Upper lobe of left lung (tissue), 6 donors: ENCODE measurements at regions not wholly inside any gene's neighbourhood (a gene's known extent, or its start where the extent isn't known, plus 50 kb on each side); places are given as distances from the start of the nearest gene placed in this dataset.

ENCODE experiments used
- ATAC-seq, 2 donors: fragments of 200-7000 bp; cut with Tn5 transposase; one replicate each; pipeline ENCODE4 v1.9.1; 2022; ENCODE audit warnings: mild to moderate bottlenecking in 2 of 2, moderate library complexity in 2 of 2; ENCODE audit not compliant: low FRiP score in 2 of 2
- DNase-seq, 2 donors: peaks; one replicate each; pipeline ENCODE4 v3.0.0-alpha.2; 2019 to 2020
- H3K27ac ChIP-seq, 4 donors: fragments of 200-600 bp; sonication (generic); one replicate each; pipeline ENCODE4 v1.5.1; 2016 to 2019
- H3K27me3 ChIP-seq, 4 donors: fragments of 200-600 bp; sonication (generic); one replicate each; pipeline ENCODE4 v1.5.1; 2017 to 2019
- H3K36me3 ChIP-seq, 4 donors: fragments of 200-600 bp; sonication (generic); one replicate each; pipeline ENCODE4 v1.5.1; 2016 to 2019
- H3K4me1 ChIP-seq, 4 donors: fragments of 200-600 bp; sonication (generic); one replicate each; pipeline ENCODE4 v1.5.1; 2018 to 2019
- H3K4me3 ChIP-seq, 4 donors: fragments of 200-600 bp; sonication (generic); one replicate each; pipeline ENCODE4 v1.5.1; 2017 to 2019; ENCODE audit warnings: mild to moderate bottlenecking in 2 of 4, moderate library complexity in 1 of 4
- H3K9me3 ChIP-seq, 4 donors: fragments of 200-600 bp; sonication (generic); one replicate each; pipeline ENCODE4 v1.5.1; 2018 to 2019
- CTCF ChIP-seq, 6 experiments: fragments of 450-650 bp in 4 of 6; fragments of 200-600 bp in 2 of 6; sonication (generic) in 2 of 6; IDR thresholded peaks; one replicate each; pipeline ENCODE4 v1.5.1; 2016 to 2019; ENCODE audit warnings: antibody characterized with exemption in 6 of 6
- EP300 ChIP-seq, 4 donors: sonication (generic); formaldehyde crosslinking; IDR thresholded peaks; one replicate each; pipeline ENCODE4 v1.5.1; 2017; ENCODE audit warnings: antibody characterized with exemption in 4 of 4, control low read depth in 2 of 4
- POLR2A ChIP-seq, 4 donors: fragments of 450-650 bp; IDR thresholded peaks; one replicate each; pipeline ENCODE4 v1.5.1; 2016 to 2017; ENCODE audit warnings: antibody characterized with exemption in 4 of 4, mild to moderate bottlenecking in 2 of 4
- POLR2AphosphoS5 ChIP-seq, 2 donors: sonication (generic); formaldehyde crosslinking; IDR thresholded peaks; one replicate each; pipeline ENCODE4 v1.5.1; 2017; ENCODE audit warnings: antibody characterized with exemption in 2 of 2
- WGBS, 2 donors: methylation state at CpG; one replicate each; pipeline ENCODE4 v1.1.5; 2017 to 2018; 5-methylcytosine and 5-hydroxymethylcytosine counted together
- small RNA-seq, 4 donors: library from RNA; depleted of rRNA; stranded (forward); fragments of <200 nt; gene quantifications; one replicate each; pipeline ENCODE3, GENCODE V24; 2016
- donor health status: DM: no; HTN: no; CAD: no; lungs with moderate emphysema.
- donor health status: DM: no; HTN: yes; CAD: no; lungs with severe emphysema.

GRCh38 chr2:238793306-238793705, 54.6 kb upstream of the TWIST2 start:
- ATAC-seq: no peak
- WGBS, 2 donors: 80 to 84% methylated on average over 5 of the region's 5 CpGs

GRCh38 chr2:238793801-238794449, 54.0 kb upstream of the TWIST2 start:
- DNase-seq: no peak
- TF ChIP-seq POLR2A (IDR thresholded peaks at IDR 0.05) (no peak), CTCF (IDR thresholded peaks at IDR 0.05) (no peak), POLR2AphosphoS5 (IDR thresholded peaks at IDR 0.05) (no peak), EP300 (IDR thresholded peaks at IDR 0.05) (no peak)
- no peaks in the 10 kb centered on the region for H3K9me3 ChIP-seq
- H3K27ac ChIP-seq: no peak overlapping the region
- no peak for ATAC-seq
- no peak overlapping the region for H3K4me3 ChIP-seq
- 86 to 87% methylated on average over 9 of the region's 9 CpGs for WGBS, 2 donors
- no peaks in the 10 kb centered on the region for H3K4me1 ChIP-seq
- no peaks in the 10 kb centered on the region for H3K36me3 ChIP-seq
- H3K27me3 ChIP-seq: no peaks in the 10 kb centered on the region

More at GRCh38 chr2:238793306-238793705, 54.6 kb upstream of the TWIST2 start:
- H3K4me1 ChIP-seq: no peaks in the 10 kb centered on the region
- TF ChIP-seq EP300 (IDR thresholded peaks at IDR 0.05) (no peak), CTCF (IDR thresholded peaks at IDR 0.05) (no peak), POLR2AphosphoS5 (IDR thresholded peaks at IDR 0.05) (no peak), POLR2A (IDR thresholded peaks at IDR 0.05) (no peak)
- no peak for DNase-seq
- H3K9me3 ChIP-seq: no peaks in the 10 kb centered on the region
- H3K36me3 ChIP-seq: no peaks in the 10 kb centered on the region
- no peaks in the 10 kb centered on the region for H3K27me3 ChIP-seq
- no peak overlapping the region for H3K4me3 ChIP-seq
- H3K27ac ChIP-seq: no peak overlapping the region

DNA sequence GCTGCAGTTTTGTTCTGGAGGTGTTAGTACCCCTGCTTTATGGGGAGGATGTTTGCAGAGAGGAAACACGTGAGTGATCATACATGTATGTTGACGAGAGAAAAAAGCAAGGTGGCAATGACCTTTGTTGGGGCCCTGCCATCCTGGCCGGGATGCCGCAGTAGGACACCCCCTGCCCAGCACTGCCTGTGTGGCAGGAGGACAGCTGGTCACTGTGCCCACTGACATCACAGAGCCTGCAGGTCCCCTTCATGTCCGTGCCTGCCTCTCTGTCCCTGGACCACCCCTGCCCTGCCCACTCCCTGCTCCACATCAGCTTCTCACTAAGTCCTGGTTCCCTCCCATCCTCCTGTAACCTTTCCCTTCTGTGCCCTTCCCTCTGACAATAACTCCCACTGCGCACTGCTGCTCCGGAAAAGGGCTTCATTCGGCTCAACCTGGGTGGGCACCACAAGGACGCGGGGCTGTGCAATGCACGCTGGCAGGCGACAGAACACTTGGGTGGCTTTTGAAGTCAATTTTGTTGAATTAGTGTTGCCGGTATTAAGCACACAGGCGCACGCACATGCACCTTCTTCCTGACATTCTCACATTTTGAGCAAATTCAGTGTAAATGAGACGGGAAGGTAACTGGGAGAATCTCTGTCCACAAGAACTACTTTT, 51.5 kb upstream of the TWIST2 start:
- 83 to 84% methylated on average over 16 of the region's 16 CpGs for WGBS, 2 donors
- no peaks in the 10 kb centered on the region for H3K9me3 ChIP-seq
- H3K4me1 ChIP-seq: no peaks in the 10 kb centered on the region
- H3K27ac ChIP-seq: no peak overlapping the region
- ATAC-seq (no peak), DNase-seq (no peak)
- no peaks in the 10 kb centered on the region for H3K36me3 ChIP-seq
- H3K4me3 ChIP-seq: no peak overlapping the region
- no peak for TF ChIP-seq CTCF (IDR thresholded peaks at IDR 0.05)
- no peak for TF ChIP-seq POLR2A (IDR thresholded peaks at IDR 0.05)
- no peak for TF ChIP-seq POLR2AphosphoS5 (IDR thresholded peaks at IDR 0.05)
- TF ChIP-seq EP300 (IDR thresholded peaks at IDR 0.05): no peak
- H3K27me3 ChIP-seq: no peaks in the 10 kb centered on the region

DNA sequence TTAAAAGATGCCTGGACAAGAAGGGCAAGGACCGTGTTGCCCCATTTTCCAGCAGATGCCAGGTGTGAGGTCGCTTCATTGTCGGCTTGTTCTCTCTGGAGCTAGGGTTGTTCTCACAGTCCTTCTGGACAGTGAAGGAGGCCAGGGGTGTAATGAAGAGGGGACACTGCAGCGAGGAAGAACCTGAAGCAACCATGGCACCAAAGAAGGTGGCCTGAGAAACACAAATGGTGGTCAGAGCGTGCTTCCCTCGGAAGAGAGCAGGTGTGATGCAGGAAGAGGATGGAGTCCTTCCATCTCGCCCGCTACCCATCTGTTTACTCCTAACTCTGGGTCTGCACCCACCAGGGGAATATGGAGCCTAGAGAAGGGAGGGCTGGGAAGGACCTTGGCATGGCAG, 50.3 kb upstream of the TWIST2 start:
- Histone ChIP-seq H3K4me3 (no peak overlapping the region), H3K36me3 (no peaks in the 10 kb centered on the region), H3K27me3 (no peaks in the 10 kb centered on the region), H3K9me3 (no peaks in the 10 kb centered on the region), H3K27ac (no peak overlapping the region), H3K4me1 (no peaks in the 10 kb centered on the region)
- no peak for DNase-seq
- ATAC-seq: no peak
- TF ChIP-seq EP300 (IDR thresholded peaks at IDR 0.05): no peak
- TF ChIP-seq POLR2AphosphoS5 (IDR thresholded peaks at IDR 0.05): no peak
- TF ChIP-seq POLR2A (IDR thresholded peaks at IDR 0.05): no peak
- TF ChIP-seq CTCF (IDR thresholded peaks at IDR 0.05): no peak
- 86 to 88% methylated on average over 8 of the region's 8 CpGs for WGBS, 2 donors

Small RNA genes in the stretch of these regions (small RNA-seq; reads per million reads assigned to genes)
- gene AC113618.1: 0 reads per million in 4 donors
